MM.1S (cell line): ENCODE measurements at regions not wholly inside any gene's neighbourhood (a gene's known extent, or its start where the extent isn't known, plus 50 kb on each side); places are given as distances from the start of the nearest gene placed in this dataset.

Experiments
- EZH2 ChIP-seq: fragments of 300-600 bp; sonication (generic); optimal IDR thresholded peaks from 2 replicates; pipeline ENCODE3; 2017; ENCODE audit warnings: low read depth, mild to moderate bottlenecking, antibody characterized with exemption, low read length, mixed read lengths
- EZH2phosphoT487 ChIP-seq: fragments of 300-600 bp; sonication (generic); IDR thresholded peaks from 2 replicates; pipeline ENCODE4 v1.6.1; 2018; ENCODE audit warnings: antibody characterized with exemption, low read length
- TF ChIP-seq, protein P1 (sequence below): fragments of 300-600 bp; sonication (generic); IDR thresholded peaks from 2 replicates; pipeline ENCODE4 v1.5.1; 2016; ENCODE audit warnings: antibody characterized with exemption, low read length, mixed read lengths

DNA sequence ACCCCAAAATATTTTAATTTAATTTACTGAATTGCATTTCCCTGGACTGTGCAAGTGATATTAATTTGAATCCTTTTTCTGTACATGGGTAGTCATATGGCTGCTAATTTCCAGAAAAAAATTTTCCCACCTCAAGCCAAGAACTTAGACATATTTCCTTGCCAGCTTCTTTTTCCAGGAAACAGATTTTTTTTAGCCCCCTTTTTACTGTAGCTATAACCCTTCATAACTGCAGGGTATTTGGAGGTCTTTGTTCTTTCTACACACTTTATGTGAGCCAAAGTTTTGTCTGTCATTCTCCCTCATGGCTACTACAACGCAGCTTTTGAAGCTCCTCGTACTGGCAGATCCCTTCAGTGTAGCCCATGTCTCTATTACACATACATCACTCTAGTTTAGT, 261.2 kb upstream of the PIK3R1 start:
- TF ChIP-seq, protein P1, sequence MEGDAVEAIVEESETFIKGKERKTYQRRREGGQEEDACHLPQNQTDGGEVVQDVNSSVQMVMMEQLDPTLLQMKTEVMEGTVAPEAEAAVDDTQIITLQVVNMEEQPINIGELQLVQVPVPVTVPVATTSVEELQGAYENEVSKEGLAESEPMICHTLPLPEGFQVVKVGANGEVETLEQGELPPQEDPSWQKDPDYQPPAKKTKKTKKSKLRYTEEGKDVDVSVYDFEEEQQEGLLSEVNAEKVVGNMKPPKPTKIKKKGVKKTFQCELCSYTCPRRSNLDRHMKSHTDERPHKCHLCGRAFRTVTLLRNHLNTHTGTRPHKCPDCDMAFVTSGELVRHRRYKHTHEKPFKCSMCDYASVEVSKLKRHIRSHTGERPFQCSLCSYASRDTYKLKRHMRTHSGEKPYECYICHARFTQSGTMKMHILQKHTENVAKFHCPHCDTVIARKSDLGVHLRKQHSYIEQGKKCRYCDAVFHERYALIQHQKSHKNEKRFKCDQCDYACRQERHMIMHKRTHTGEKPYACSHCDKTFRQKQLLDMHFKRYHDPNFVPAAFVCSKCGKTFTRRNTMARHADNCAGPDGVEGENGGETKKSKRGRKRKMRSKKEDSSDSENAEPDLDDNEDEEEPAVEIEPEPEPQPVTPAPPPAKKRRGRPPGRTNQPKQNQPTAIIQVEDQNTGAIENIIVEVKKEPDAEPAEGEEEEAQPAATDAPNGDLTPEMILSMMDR, result no peak
- TF ChIP-seq EZH2phosphoT487 (no peak), EZH2 (no peak)
